Endometrium (tissue), 2 donors: ENCODE measurements at regions not wholly inside any gene's neighbourhood (a gene's known extent, or its start where the extent isn't known, plus 50 kb on each side); places are given as distances from the start of the nearest gene placed in this dataset.
"Not testable (repeated sequence)": the region's sequence is repeated elsewhere in the genome, so short reads cannot be mapped to it uniquely, and the experiment has no call there.

Experiments used
- FAIRE-seq: peaks from 2 replicates; lab custom pipeline; 2012; peaks lifted over from hg19 to GRCh38; lab: Jason Lieb, UNC
- donor health status: control.
- donor health status: control.

DNA sequence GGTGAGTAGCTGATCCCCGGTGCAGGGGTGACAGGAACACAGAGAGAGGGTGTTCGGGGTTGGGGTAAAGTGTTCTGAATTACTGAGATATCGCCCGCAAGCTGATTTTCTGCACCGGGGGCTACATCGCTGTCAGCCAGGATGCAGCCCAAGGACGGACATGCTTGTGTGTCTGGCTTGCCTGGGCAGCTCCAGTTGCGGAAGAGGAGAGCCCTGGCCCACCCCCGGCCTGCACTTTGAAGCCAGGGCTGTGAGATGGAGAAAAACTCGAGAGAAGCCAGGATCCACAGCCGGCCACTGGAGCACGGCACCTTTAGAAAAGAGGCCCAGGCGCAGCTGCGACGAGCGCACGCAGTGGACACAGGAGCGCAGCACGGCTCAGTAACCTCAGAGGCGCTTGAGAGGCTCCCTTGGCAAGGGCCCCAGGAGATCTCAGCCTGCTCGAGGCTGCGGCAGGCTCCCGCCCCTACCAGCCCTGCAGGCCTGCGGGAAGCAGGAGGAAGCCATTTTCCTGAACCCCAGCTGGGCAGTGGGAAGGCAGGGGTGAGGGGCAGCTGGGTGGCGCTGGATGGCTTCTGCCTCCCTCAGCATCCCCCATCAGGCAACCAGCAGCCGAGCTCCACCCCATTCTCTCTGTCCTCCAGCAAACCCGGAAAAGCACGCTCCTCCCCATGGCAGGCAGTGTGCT is 59.2 kb downstream of the C9orf50 start:
- FAIRE-seq: no peak

DNA sequence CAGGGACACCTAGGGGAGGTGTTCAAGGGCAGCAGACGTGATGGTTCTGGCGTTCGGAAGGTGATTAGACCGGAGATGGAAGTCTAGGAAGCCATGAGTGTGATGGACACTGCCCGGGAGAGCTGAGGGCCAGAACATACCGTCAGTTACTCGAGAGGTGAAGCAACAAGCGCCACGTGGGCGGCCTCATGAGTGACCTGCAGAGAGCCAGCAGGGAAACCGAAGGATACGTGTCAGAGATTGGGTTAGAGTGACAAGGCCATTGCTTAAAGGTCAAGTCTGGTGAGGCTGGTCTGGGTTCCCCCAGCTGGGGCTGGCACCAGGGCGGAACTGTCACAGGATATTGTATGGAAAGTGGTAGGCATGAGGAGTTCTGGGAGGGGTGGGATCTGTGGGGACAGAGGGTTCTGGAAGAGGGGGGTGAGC is 60.0 kb downstream of the C9orf50 start:
- FAIRE-seq: no peak

DNA sequence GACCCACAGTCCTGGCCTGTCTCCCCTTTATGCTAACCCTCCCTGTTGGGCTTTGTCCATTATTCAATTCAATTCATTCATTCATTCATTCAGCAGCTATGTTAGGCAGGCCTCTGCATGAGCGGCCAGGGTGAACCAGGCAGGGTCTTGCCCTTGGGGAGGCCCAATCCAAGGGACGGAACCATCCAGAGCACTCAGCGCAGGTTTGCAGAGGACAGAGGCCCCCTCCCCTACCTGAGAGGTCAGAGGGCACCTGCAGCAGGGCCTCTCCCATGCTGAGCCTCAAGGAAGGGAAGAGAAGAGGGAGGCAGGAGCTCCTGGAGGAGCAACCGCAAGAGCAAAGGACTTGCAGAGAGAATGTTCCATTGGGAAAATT is 61.4 kb downstream of the C9orf50 start:
- FAIRE-seq: no peak

DNA sequence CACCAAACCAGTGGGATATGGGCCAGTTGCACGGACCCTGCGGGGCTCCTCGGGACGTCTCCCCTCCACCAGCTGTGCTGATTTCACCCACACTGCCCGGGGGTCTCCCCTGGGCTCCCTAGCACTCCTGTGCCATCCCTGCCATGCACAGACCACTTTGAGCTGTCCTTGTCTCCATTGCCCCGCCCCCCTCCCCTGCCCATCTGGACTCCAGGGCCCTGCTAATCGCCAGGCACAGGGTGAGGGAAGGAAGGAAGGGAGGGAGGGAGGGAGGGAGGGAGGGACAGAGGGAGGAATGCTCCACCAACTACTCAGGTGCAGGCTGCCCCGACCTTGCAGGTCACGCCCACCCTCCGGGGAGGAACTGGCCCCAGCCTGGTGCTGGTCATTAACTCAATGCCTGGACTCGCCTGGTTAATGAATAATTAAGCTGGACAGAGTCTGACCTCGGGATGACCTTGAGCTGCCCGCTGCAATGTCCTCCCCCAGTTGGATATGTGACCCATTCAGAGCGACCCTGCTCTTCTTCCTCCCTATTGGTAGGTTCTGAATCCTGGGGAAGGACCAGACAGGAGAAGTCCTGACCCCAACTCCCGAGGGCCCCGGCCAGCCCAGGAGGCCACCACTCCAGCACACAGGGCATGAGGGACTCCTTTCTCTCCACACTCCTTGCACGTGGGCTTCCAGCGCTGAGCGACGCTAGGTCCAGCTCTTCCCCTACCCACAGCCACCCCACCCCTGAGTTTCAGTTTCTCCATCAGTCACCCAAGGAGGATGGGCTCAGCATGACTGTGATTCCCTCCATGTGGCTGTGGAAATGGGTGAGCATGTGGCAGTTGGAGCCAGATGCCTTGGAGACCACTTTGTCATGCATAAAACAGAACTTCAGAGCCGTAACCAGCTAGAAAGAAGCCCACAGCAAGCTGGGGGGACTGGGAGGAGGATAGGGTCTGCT is 62.1 kb downstream of the C9orf50 start:
- FAIRE-seq: no peak

DNA sequence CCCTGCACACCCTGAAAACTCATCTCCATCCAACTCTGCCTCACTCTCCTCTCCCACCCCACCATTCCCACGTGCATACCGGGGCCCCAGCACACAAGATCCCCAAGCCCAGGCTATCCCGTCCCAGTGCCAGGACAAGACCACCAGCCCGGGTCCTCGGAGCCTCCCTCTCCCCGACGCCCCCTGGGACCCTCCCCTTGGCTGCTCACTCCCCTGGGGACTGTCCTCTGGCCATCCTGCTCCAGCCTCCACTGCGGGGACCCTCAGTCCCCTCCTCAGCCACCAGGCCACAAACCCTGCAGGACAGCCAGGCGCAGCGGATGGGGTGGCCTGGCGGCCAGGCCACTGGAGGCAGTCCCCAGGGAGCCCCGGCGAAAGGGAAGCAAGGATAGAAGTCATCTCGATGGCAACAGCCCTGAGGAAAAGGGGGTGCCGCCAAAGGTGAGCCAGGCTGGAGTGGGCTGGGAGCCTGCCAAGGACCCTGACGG is 62.8 kb downstream of the C9orf50 start:
- FAIRE-seq: no peak

DNA sequence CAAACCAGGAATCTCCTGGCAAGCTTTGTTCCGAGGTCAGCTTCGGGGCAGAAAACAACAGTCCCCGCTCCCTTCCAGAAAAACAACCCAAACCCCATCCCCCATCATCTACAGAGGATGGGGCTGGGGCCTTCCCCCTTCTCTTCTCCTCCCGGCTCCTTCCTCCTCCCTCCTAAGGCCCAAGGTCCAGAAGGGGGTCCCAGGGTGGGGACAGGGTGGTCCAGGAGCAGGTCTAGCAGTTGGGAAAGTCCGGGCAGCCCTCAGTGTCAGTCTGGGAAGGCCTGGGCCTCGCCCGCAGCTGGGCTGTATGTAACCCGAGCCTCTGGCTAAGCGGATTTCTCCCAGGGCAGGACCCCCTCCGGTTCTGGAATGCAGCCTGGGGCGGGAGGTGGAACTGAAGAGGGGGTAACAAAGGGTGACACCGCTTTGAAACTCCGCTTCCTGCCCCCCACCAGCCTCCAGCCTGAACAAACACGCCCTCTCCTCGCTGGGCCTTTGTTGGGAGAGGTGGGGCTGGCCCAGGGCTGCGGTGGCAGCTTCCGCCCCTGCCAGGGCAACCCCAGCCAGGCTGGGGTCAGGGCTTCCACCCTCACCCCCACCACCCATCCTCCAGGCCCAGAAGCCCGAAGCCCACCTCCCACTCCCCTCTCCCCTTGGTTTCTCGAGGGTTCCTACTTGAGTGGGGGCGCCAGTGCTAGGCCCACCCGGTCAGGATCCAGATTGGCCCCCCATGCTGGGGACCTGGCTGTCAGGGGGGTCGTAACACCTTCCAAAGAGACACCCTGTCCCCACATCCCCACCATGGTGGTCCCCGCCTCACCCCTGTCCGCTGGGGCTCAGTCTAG is 63.5 kb downstream of the C9orf50 start:
- FAIRE-seq: no peak

DNA sequence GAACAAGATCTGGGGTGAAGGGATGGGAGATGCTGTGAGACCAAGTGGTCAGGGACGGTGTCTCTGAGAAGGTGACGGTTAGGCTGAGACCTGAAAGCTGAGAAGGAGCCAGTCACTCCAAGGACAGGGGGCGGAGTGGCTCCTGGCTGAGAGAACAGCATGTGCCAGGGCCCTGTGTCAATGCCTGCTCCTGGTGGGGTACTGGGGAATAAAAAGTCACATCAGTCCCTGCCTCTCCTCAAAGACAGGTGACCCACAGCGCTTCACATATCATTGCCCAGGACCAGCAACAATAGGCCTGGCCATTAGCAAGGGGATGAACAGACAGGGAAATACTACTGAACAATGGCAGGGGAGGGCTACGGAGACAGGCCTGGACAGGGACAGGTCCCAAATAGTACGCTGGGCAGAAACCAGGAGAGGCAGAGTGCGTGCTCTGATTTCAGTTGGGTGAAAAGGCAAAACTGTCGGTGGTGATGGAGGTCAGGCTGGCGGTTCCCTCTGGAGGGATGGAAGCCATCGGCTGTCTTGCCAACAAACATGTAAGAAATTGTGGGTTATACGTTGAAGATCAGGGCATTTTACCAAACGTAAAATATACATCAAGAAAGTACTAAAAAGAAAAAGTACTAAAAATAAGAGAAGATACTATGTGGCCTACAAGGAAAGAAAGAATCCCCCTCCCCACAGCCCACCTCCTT is 64.3 kb downstream of the C9orf50 start:
- no peak for FAIRE-seq

DNA sequence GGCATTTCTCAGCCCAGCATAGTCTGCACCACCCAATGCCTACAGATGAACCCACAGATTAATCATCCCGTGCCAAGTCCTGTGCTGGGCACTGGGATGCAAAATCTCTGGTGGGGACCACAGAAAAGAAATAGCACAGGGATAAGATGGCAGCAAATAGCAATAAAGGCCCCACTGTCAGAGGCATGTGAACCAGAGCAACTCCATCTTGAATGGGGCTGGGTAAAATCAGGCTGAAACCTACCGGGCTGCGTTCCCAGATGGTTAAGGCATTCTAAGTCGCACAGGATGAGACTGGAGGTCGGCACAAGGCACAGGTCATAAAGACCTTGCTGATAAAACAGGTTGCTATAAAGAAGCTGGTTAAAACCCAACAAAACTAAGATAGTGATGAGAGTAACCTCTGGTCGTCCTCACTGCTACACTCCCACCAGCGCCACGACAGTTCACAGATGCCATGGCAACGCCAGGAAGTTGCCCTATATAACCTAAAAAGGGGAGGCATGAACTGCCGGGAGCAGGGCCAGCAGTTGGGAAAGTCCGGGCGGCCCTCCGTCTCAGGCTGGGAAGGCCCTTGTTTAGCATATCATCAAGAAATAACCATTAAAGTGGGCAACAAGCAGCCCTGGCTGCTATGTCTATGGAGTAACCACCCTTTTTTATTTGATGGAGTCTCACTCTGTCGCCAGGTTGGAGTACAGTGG is 65.2 kb downstream of the C9orf50 start:
- FAIRE-seq: no peak

DNA sequence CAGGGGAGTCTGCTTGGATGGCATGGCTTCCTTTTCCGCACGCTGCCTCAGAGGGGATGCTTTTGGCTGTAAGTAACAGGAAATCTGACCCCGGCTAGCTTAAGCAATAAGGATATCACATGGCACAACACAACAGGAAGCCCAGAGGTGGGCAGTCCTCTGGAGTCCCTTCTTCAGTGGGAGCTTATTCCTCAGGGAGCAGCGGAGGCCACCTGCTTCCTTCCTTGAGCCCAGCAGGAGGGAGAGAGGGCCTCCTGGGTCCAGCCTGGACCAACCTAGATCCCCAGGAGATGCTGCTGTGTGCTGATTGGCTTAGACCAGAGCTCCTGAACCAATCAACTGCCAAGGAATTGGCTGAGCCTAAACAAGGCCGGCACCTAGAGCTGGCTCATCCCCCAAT is 66.3 kb downstream of the C9orf50 start:
- FAIRE-seq: no peak

DNA sequence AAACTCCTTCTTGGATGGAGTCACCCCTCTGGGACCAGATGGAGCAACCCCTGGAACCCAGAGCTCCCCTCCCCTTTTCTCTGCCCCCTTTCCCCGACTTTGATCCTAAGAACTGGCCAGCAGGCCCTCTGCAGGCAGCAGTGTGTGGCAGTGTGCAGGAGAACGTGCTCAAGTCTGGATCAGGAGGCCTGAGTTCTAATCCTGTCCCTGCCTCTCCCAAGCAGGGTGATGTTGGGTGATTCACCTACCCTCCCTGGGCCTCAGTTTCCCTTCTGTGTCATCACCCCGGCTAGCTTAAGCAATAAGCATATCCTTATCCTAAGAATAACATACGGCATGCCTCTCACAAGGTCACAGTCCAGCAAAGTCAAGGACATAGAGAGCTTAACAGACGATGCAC is 67.6 kb downstream of the C9orf50 start:
- no peak for FAIRE-seq

DNA sequence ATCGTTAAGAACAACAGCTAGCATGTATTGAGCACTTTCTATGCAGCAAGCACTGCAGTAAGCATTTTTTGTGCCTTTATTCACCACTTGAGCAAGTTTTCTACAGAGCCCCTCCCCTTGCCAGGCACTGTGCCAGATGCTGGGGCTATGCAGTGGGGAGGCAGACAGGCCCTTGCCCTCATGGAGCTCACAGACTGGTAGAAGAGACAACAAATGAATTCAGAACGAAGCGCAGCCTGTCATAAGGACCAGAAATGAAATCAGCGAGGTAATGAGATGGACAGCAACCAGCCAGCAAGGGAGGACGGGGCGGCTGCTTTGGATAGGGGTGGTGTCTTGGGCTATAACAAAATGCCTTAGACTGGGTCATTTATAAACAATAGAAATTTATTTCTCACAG is 68.8 kb downstream of the C9orf50 start:
- FAIRE-seq: no peak

DNA sequence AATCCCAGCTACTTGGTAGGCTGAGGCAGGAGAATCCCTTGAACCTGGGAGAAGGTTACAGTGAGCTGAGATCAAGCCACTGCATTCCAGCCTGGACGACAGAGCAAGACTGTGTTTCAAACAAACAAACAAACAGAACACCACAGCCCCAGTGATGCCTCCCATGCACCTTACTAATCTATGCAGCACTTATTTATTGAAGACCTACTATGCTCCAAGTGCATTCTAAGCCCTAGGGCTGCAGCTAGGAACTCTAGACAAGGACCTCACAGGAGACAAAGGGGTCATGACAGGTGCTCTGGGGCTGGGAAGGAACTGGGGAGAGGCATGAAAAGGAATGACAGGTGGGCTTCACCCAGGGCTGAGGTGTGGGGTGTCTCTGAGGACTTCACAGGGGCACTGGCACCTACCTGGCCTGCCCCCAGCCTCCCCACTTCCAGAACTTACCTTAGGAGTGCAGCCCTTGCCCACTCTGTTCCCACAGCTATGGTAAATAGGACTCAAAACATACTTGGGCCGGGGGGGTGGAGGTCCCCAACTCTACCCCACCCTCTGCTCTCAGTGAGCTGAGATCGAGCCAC is 69.4 kb downstream of the C9orf50 start:
- no peak for FAIRE-seq

DNA sequence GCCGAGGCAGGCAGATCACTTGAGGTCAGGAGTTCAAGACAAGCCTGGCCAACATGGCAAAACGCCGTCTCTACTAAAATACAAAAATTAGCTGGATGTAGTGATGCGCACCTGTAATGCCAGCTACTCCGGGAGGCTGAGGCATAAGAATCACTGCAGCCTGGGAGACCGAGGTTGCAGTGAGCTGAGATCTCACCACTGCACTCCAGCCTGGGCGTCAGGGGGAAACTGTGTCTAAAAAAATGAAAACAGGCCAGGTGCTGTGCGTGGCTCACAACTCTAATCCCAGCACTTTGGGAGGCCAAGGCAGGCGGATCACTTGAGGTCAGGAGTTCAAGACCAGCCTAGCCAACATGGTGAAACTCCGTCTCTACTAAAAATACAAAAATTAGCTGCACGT is 69.9 kb downstream of the C9orf50 start:
- not testable (repeated sequence) for FAIRE-seq

DNA sequence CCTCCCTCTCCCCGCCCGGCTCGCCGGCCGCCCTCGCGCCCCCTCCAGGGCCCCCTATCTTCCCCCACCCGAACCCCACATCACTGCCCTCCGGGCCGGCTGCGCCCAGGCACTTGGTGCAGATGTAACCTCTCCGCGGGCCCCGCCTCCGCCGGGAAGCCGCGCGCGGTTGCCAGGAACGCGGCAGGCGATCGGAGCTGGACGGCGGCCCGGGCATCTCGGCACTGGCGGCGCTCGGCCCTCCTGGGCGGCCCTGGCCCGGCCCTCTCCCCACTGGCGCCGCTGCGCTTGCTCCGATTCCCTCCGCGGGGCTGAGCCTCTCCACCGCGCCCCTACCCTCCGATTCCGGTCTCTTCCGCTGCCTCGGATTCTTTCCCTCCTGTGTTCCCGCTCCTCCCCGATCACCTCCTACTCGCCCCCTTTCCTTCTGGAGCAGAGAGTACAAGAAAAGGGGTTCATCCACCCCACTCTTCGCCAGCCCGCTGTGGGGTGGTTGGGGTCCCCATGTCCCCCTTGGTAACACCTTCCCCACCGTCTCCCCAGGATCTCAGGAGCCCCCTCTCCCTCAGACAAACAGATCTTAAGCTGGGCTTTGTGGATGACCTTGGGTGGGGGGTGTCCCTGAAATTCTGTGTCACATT is 70.6 kb downstream of the C9orf50 start:
- no peak for FAIRE-seq

DNA sequence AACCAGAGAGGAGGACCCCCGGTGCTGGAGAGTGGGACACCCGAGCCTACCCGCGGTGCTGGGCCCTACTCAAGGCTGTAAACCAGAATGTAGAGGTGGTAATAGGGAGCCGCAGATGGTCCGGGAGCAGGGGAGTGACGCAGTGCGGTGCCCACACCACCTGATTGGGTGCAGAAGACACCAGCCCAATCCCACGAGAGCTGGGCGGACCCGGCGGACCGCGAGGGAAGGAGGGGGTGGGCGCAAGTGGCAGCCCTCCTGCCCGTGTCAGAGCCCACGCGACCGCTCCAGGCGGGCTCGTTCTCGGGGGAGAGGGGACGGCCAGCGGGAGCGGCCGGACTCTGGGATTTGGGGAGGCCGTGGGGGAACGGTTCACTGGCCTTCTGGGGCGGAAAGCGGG is 71.2 kb downstream of the C9orf50 start:
- no peak for FAIRE-seq

DNA sequence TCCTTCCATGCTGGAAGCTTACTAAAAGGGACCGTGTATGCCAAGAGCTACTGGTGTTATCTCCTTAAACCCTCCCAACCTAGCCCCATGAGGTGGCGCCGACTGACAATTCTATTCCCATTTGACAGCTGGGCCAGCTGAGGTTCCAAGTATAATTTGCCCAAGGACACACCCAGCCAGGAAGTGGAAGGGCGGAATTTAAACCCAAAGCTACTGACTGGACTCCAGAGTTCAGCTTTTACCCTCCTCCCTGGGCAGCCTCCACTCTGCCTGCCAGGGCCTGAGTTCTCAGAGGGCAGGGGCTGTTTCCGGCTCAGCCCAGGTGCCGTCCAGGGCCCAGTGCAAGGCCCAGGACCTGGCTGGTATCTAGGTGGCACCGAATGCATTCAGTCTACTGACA is 71.8 kb downstream of the C9orf50 start:
- no peak for FAIRE-seq

DNA sequence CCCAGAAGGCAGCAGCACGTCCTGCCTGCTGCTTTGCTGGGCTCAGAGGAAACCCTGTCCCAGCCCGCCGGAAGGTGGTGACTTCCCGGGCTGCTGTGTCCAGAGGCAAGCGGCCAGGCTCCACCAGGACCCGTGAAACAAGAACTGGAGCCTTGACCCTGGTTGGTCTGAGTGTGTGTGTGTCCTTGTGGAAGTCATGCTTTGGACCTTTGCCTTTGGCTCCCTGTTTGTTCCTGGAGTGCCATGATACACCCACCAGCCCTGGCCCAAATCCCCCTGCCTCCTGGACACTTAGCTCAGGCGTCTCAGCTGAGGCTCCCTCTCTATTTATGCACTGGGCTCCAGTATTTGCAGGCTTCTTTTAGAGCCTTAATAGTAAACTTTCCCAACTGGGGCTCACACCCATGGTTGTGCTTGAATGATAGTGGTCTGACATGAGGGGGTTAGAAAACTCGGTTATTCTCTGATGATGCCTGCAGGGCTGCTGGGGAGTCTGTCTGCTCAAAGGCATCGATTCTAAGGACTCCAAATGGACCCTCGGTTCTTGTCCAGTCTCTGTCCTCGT is 72.2 kb downstream of the C9orf50 start:
- no peak for FAIRE-seq

DNA sequence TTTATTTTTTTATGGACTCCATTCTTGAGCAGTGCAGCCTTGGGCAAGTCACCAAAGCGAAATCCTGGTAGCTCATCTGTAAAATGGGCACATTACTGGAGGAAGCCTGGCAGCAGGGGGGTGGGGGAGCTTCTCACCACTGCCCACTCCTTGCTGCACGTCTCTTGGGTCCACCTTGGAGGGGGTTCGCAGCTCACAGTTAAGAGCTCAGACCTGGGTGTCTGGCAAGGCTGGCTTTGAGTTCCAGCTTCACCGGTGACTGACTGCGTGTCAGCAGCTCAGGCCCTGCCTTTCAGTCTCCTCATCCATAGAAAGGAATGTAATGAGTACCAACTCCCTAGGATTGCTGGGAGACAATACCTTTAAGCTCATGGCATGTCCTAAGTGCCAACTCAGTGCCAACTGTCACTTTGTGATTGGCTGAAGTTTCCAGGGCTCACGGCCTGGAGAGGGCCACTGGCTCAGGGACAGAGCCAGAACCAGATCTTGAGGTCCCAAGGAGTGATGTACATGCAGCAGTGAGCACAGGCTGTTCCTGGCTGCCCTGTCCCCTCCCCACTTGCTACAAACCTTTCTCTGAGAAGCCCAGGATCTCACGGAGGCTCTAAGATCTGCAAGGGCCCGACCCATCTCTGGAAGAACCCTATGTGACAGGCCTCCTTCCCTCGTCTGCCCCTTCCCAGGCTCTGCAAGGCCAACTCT is 72.9 kb downstream of the C9orf50 start:
- FAIRE-seq: no peak

DNA sequence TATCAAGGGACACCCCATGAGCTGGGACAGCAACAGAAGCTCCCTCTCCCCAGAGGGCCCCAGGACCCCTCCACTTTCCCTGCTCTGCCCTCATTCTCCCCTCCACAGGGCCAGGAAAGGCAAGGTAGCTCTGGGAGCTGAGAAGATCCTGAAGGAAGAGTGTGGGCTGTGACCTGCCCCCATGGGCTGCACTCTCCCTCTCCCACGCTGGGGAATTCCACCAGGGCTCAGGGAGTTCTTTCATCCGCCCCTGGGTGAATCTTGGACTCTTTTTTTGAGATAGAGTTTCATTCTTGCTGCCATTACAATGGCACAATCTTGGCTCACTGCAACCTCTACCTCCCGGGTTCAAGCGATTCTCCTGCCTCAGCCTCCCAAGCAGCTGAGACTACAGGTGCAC is 73.8 kb downstream of the C9orf50 start:
- FAIRE-seq: no peak
